GM06990 (cell line): ENCODE measurements at regions not wholly inside any gene's neighbourhood (a gene's known extent, or its start where the extent isn't known, plus 50 kb on each side); places are given as distances from the start of the nearest gene placed in this dataset.

ENCODE experiments used
- DNase-seq: peaks from one replicate; pipeline ENCODE4 v3.0.0-alpha.2; 2011; ENCODE audit not compliant: insufficient read length; ENCODE audit errors: extremely low read depth
- H3K27me3 ChIP-seq: replicated peaks from 2 replicates; pipeline ENCODE4 v1.6.0; 2011; ENCODE audit warnings: low read length; ENCODE audit not compliant: control insufficient read depth, insufficient read depth
- H3K36me3 ChIP-seq: 2 replicates; pipeline ENCODE4 v1.5.1; 2011; ENCODE audit warnings: low read length; ENCODE audit not compliant: control insufficient read depth, insufficient read depth
- H3K4me3 ChIP-seq: replicated peaks from 2 replicates; pipeline ENCODE4 v1.5.1; 2011; ENCODE audit warnings: low read depth, mild to moderate bottlenecking, control low read depth, low read length
- CTCF ChIP-seq: IDR thresholded peaks from 2 replicates; pipeline ENCODE4 v1.5.1; 2011; ENCODE audit warnings: low read length, control low read depth, mild to moderate bottlenecking, inconsistent platforms; ENCODE audit not compliant: insufficient read depth, poor library complexity, severe bottlenecking

DNA sequence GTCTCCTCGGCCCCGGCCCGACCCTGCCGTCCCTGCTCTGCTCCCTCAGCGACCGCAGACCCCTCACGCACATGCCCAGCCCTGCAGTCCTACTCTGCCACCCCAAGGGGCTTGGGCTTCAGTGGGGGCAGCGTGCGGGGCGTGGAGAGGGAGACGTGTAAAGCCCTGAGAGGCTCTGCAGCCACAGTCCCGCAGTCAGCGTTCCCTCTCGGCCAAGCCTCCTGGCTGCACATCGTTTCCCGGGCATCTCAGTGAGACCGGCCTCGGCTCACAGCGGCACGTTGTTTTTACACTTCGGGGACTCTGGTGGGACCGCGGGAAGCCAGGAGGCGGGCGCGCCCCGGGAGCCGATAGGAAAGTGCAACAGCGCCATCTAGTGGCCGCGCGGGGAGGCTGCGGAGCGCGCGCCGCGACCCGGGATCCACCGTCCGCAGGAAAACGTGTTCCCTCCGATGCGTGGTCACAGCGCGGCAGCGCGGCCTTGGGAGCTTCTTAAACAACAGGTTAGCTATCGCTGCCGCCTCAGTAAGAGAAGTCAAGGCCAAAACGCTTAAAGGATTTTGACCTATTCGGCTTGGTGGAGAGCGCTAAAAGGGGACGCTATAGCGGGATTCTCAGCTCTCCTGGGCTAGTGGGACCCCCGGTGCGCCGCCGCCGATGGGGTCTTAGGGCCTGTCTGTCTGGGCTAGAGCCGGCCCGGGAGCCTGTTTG lies 226.8 kb upstream of the IGF1R start:
- Histone ChIP-seq H3K27me3 (no peaks in the 10 kb centered on the region; the same call in 1 of the 2 replicates), H3K4me3 (no peak overlapping the region), H3K36me3 (no peaks in the 10 kb centered on the region)
- DNase-seq = peak; percentile 44
- peak; percentile 97 for TF ChIP-seq CTCF

DNA sequence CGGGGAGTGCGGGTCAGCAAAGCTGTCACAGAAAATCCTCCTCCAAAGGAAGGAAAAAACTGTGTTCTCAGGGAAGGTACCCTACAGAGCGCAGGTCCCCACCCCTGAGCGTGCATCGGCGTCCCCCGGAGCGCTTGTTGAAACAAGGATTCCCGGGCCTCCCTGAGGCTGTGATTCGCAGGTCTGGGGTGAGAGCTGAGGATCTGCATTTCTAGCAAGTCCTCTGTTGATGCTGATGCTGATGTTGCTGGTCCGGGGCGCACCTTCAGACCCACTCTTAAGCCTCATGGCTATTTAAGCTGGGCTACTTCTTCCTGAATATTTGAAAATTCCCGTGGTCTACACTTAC lies 226.2 kb upstream of the IGF1R start:
- Histone ChIP-seq H3K4me3 (no peak overlapping the region), H3K27me3 (no peaks in the 10 kb centered on the region; the same call in 1 of the 2 replicates), H3K36me3 (no peaks in the 10 kb centered on the region)
- no peak for DNase-seq
- TF ChIP-seq CTCF = no peak

DNA sequence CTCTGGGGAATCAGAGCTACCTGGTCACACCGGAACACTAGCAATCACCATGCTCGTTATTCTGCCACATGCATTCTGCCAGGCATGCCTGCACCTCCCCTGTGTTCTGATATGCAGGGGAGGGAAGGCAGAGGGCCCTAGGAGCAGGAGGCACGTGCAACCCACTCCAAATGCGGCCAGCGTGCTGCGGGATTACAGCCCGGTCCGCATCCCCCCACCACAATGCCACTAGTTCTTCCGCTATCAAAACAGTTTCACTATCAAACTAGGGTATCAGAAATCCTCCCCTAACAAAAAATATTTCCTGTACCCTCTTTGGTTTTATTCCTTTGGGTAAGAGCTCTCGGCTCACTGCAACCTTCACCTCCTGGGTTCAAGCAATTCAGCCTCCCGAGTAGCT lies 223.2 kb upstream of the IGF1R start:
- H3K4me3 ChIP-seq = no peak overlapping the region
- no peak for DNase-seq
- H3K27me3 ChIP-seq = no peaks in the 10 kb centered on the region; the same call in 1 of the 2 replicates
- H3K36me3 ChIP-seq = no peaks in the 10 kb centered on the region
- TF ChIP-seq CTCF = no peak

DNA sequence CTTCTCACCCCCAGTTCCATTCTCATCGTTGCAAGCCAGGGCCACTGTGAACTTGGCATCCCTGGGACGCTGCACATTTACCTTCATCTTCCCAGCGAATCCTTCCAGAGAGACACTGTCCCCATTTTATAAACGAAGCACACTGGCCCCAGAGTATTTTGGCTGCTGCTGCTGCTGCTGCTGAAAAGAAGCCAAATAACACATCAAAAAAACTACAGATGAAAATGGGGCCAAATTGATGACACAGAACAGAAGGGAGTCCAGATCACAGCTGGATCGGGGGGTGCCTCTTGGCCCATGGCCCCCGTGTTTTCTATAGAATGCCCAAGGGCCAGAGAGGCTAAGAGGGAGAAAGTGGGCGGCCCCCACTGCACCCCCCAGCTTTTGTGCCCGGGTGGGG lies 221.0 kb upstream of the IGF1R start:
- no peaks in the 10 kb centered on the region; the same call in 1 of the 2 replicates for H3K27me3 ChIP-seq
- no peak for TF ChIP-seq CTCF
- DNase-seq = no peak
- no peak overlapping the region for H3K4me3 ChIP-seq
- no peaks in the 10 kb centered on the region for H3K36me3 ChIP-seq

GRCh38 chr15:98428253-98428989 lies 219.9 kb upstream of the IGF1R start:
- Histone ChIP-seq H3K4me3 (no peak overlapping the region), H3K36me3 (no peaks in the 10 kb centered on the region), H3K27me3 (no peaks in the 10 kb centered on the region; the same call in 1 of the 2 replicates)
- TF ChIP-seq CTCF = peak; percentile 72
- DNase-seq = peak; percentile 42

DNA sequence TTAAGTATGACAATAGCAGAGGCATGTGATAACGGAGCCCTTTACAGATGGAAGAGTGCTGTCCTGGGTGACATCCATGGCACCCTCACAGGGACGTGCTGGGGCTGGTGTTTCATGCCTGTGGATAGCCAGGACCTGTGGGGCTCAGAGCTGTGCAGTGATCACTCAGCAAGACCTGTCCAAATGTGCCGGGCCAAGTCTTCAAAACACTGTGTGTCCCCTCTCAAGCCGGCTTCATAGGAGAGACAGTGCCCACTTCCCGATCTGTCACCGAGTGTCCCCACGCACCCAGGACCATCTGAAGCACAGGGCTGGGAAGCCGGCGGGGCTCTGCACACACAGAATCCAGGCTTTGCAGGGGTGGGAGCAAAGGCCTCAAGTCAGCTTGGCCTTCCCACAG lies 217.2 kb upstream of the IGF1R start:
- H3K36me3 ChIP-seq = no peaks in the 10 kb centered on the region
- H3K4me3 ChIP-seq = no peak overlapping the region
- no peak for TF ChIP-seq CTCF
- DNase-seq = no peak
- H3K27me3 ChIP-seq = no peaks in the 10 kb centered on the region; the same call in 1 of the 2 replicates
